Activated CD8-positive, alpha-beta T cell treated with anti-CD3 and anti-CD28 coated beads, Interleukin-2, amount 10 ng/mL, durations not matched to agents 7 days and 5 days (primary cell): ENCODE measurements at regions not wholly inside any gene's neighbourhood (a gene's known extent, or its start where the extent isn't known, plus 50 kb on each side); places are given as distances from the start of the nearest gene placed in this dataset.

ENCODE experiments used
- ATAC-seq: fragments of 150-1000 bp; cut with Tn5 transposase; one replicate; pipeline ENCODE4 v1.10.0; 2021; ENCODE audit warnings: moderate library complexity
- CTCF ChIA-PET: fragments of 350-600 bp; sonication (Branson Sonifier 250); formaldehyde crosslinking; loops from one replicate; lab custom pipeline; 2021; ENCODE audit warnings: antibody characterized with exemption; lab: Charles Lee
- POLR2A ChIA-PET: fragments of 350-600 bp; sonication (Branson Sonifier 250); formaldehyde crosslinking; loops from one replicate; lab custom pipeline; 2021; ENCODE audit warnings: antibody characterized with exemption; lab: Charles Lee
- DNase-seq: peaks from one replicate; pipeline ENCODE4 v3.0.0-alpha.2; 2020
- H3K27ac Mint-ChIP-seq: one replicate; pipeline ENCODE4 v1.8.0; 2021; ENCODE audit warnings: mild to moderate bottlenecking, mixed read lengths
- H3K27me3 Mint-ChIP-seq: one replicate; pipeline ENCODE4 v1.8.0; 2021; ENCODE audit warnings: low read depth, mixed read lengths
- H3K36me3 Mint-ChIP-seq: one replicate; pipeline ENCODE4 v1.8.0; 2021; ENCODE audit warnings: low read depth, mixed read lengths
- H3K4me1 Mint-ChIP-seq: one replicate; pipeline ENCODE4 v1.8.0; 2021; ENCODE audit warnings: low read depth, mixed read lengths
- H3K4me3 Mint-ChIP-seq: one replicate; pipeline ENCODE4 v1.8.0; 2021; ENCODE audit warnings: mild to moderate bottlenecking, mixed read lengths
- H3K9me3 Mint-ChIP-seq: one replicate; pipeline ENCODE4 v1.8.0; 2022; ENCODE audit warnings: mixed read lengths; ENCODE audit not compliant: insufficient read depth

DNA sequence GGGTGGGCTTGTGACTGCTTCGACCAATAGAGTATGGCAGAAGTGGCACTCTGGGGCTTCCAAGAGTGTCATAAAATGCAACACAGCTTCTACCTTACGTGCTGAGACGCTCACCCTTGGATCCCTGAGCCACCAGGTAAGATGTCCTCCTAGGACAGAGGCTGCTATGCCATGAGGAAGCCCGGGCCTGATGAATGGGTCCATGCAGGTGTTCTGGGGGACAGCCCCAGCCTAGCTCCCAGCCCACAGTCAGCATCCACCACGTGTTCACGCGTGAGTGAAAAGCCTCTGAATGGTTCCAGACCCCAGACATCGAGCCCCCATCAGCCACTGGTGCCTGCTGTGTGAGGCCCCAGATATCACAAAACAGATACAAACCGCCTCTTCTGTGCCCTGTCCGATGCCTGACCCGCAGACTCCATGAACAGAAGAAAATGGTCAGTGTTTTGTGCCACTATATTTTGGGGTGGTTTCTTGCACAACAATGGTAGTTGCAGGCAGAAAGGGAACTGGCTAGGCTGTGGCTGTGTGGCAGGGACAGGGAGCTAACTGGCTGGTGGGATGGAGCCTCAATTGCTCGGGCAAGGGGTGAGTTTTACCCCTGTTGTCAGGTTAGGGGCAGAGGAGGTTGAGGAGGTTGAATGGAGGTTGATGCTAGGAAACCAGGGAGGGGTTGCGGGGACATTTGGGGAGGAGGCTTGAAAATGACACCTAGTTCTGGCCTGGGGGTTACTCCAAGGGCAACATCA lies 92.2 kb downstream of the LINGO1 start:
- H3K27me3 Mint-ChIP-seq = no peaks in the 10 kb centered on the region
- DNase-seq (no peak), ATAC-seq (no peak)
- ChIA-PET CTCF (interaction anchor here (1.5 to 8.1 kb wide), 3 partner anchors 355 to 435 kb away, joined by 6 to 216 read pairs (median 96); no protein-coding TSS in a partner anchor), POLR2A (interaction anchor here (0.6 kb wide), 1 partner anchor 241 kb away, joined by 3 read pairs; no protein-coding TSS in a partner anchor)
- no peak overlapping the region for H3K27ac Mint-ChIP-seq
- H3K4me3 Mint-ChIP-seq = no peak overlapping the region
- H3K9me3 Mint-ChIP-seq = no peaks in the 10 kb centered on the region
- H3K36me3 Mint-ChIP-seq = no peaks in the 10 kb centered on the region
- peaks cover 11% of the 10 kb centered on the region for H3K4me1 Mint-ChIP-seq

DNA sequence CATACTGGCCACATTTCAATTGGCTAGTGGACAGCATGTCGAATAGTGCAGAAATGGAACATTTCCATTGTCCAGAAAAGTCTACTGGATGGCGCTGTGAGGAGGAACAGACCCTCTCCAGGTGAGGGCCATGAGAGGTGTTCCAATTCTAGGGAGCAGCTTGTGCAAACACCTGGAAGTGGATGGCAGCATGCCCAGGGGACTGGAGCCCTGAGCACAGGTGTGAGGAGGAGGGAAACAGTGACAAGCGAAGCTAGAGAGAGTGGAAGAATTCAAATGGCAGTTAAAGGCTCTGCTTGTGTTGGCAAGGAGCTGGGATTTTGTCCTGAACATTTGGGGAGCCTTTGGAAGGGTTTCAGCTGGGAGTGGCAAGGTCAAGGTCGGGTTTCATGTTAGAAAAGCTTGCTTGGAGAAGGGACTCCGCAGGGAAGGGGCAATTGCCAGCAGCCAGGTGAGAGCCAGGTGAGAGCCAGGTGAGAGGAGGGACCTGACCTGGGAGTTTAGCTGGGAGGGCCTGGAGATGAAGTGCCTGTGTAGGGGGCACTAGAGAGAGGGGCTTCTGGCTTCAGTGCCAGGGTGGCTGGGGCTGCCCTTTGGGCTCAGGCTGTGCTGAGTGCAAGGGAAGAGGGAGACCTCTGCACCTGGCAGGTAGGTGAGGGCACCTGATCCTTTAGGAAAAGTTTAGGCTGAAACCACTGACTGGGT lies 93.8 kb downstream of the LINGO1 start:
- no peak for DNase-seq
- Mint-ChIP-seq H3K27ac (no peak overlapping the region), H3K4me1 (peaks cover 11% of the 10 kb centered on the region), H3K9me3 (no peaks in the 10 kb centered on the region), H3K4me3 (no peak overlapping the region), H3K36me3 (no peaks in the 10 kb centered on the region), H3K27me3 (peaks cover 6% of the 10 kb centered on the region)
- no peak for ATAC-seq
- POLR2A ChIA-PET = no interaction called here
- CTCF ChIA-PET = interaction anchor here (1.4 to 8.1 kb wide), 2 partner anchors 352 to 354 kb away, joined by 4 to 216 read pairs; no protein-coding TSS in a partner anchor

DNA sequence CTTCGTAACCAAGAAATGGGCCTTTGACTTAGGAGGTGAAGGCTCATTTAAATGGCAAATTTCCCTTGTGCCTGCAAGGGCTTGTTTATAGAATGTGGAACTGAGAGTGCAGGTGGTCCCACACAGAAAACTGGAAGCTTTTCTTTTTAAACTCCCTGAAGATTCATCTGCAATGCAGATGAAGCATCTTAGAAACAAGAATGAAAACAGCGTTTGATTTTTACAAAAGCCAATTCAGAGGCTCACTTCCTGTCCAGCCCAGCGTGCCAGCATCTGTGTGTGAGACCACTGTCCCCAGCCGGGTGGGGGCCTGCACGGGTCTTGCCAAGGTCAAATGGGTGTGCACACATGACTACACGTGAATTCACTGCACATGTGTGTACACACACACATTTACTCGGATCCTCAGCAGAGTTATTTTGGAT lies 94.7 kb downstream of the LINGO1 start:
- CTCF ChIA-PET = interaction anchor here (1.4 kb wide), 1 partner anchor 351 kb away, joined by 4 read pairs; no protein-coding TSS in a partner anchor
- POLR2A ChIA-PET = no interaction called here

DNA sequence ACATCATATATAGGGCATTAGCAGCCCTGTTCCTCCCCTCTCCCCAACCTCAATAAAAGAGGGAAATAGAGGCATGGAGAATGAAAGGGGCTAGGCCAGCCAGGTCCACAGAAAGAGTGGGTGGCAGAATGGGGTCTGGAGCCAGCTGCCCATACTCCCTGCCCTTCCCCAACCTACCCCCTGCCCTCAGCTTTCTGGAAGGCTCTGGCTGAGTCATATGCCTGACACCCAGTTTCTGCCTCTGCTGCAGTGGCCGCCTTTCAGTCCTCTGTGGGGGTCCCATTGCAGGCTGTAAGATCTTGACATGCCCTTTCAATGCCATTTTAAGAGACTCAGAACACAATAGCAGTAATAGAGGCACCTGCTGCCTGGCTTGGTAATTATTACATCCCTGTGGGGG lies 95.7 kb downstream of the LINGO1 start:
- Mint-ChIP-seq H3K36me3 (no peaks in the 10 kb centered on the region), H3K27me3 (peaks cover 14% of the 10 kb centered on the region), H3K27ac (no peak overlapping the region), H3K4me1 (no peaks in the 10 kb centered on the region), H3K4me3 (no peak overlapping the region), H3K9me3 (no peaks in the 10 kb centered on the region)
- no peak for ATAC-seq
- ChIA-PET POLR2A (no interaction called here), CTCF (interaction anchor here (1.0 kb wide), 1 partner anchor 352 kb away, joined by 3 read pairs; no protein-coding TSS in a partner anchor)
- DNase-seq = no peak

More for the DNA sequence above, 94.7 kb downstream of the LINGO1 start:
- Mint-ChIP-seq H3K9me3 (no peaks in the 10 kb centered on the region), H3K27me3 (peaks cover 12% of the 10 kb centered on the region), H3K4me1 (peaks cover 7% of the 10 kb centered on the region), H3K4me3 (no peak overlapping the region), H3K36me3 (no peaks in the 10 kb centered on the region), H3K27ac (no peak overlapping the region)
- ATAC-seq (no peak), DNase-seq (no peak)

DNA sequence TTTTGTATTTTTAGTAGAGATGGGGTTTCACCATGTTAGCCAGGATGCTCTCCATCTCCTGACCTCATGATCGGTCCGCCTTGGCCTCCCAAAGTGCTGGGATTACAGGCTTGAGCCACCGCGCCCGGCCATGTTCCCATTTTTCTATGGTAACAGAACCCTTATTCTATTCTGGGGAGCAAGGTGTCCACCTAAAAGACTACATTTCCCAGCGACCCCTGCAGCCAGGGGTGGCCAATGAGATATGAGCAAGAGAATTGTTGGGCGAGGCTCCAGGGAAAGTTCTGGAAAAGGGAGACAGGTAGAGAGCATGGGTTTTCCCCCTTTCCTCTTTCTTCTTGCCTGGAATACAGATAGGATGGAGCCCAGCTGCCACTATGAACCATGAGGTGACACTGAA lies 96.9 kb downstream of the LINGO1 start:
- Mint-ChIP-seq H3K4me3 (no peak overlapping the region), H3K36me3 (no peaks in the 10 kb centered on the region), H3K27ac (no peak overlapping the region), H3K4me1 (no peaks in the 10 kb centered on the region), H3K27me3 (peaks cover 14% of the 10 kb centered on the region), H3K9me3 (no peaks in the 10 kb centered on the region)
- CTCF ChIA-PET = interaction anchor here (1.0 kb wide), 1 partner anchor 351 kb away, joined by 3 read pairs; no protein-coding TSS in a partner anchor
- POLR2A ChIA-PET = no interaction called here
- no peak for DNase-seq
- ATAC-seq = no peak
